GM21367 (cell line): ENCODE measurements at regions not wholly inside any gene's neighbourhood (a gene's known extent, or its start where the extent isn't known, plus 50 kb on each side); places are given as distances from the start of the nearest gene placed in this dataset.

Experiments used
- ATAC-seq: cut with Tn5 transposase; IDR thresholded peaks from one replicate; pipeline ENCODE4 v1.9.1; 2021; ENCODE audit not compliant: unreplicated experiment

DNA sequence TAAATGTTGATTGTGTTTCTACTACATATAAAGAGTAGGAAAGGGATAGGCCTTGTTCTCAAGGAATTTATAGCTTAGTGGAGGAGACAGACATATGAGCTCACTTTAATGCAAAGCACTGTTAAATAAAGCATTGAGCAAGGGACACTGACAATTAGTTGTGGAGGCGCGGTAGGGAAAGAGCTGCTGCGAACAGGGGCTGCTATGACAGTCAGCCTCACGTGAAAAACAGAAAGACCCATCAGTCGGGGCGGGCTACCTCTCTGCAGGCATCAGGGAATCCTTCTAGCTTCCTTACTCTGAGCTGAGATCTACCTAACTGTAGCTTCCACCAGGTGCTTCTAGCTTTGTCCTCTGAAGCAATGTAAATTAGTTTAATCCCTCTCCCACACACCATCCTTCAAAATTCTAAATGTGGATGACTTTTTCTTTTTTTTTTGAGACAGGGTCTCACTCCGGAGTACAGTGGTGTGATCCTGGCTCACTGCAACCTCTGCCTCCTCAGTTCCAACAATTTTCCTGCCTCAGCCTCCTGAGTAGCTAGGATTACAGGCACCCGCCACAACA lies 129.9 kb upstream of the ZFHX3 start:
- ATAC-seq: no peak

DNA sequence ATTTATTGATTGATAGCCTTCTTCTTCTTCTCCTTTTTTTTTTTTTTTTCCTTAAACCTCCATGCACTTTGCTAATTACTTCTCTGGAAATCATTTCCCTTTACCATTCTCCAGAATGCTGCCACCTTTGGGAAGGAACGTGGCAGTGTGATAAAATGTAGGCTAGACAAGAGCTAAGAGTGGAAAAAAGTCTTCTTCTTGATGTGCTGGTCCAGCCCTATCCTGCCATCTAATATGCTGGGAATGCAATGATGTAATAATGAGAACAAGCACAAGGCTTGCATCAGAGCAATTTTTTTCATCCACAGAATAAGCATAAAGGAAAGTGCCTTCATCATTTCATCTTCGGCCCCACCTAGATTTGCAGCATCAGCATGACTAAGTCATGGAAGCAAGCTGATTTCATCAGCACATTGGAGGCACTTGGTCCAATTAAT lies 128.7 kb upstream of the ZFHX3 start:
- ATAC-seq: no peak

- no peak for ATAC-seq
Measured at GRCh38 chr16:73172973-73173709, 125.2 kb upstream of the ZFHX3 start.

GRCh38 chr16:73172241-73172972 lies 124.5 kb upstream of the ZFHX3 start:
- ATAC-seq: no peak

GRCh38 chr16:73171901-73172240 lies 123.9 kb upstream of the ZFHX3 start:
- no peak for ATAC-seq

DNA sequence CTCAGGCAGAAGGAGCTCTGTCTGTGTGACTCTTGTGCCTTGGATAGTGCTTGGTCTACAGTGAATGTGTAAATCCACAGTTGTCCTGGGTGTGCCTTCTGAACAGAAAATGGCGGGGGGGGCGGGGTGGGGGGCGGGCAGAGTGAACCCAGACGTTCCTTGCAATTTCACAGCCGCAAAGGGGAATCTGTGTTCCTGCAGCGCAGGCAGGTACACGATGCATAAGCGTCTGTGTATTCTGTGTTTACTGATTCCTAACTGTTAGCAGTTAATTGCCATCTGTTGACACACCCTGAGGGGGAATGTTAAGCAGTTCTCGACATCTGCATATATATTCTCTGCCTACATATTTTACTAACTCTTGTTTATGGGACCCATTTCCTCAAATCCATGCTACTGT lies 123.5 kb upstream of the ZFHX3 start:
- no peak for ATAC-seq

GRCh38 chr16:73170612-73171038 lies 122.7 kb upstream of the ZFHX3 start:
- ATAC-seq: no peak

GRCh38 chr16:73166947-73167550 lies 119.1 kb upstream of the ZFHX3 start:
- no peak for ATAC-seq

DNA sequence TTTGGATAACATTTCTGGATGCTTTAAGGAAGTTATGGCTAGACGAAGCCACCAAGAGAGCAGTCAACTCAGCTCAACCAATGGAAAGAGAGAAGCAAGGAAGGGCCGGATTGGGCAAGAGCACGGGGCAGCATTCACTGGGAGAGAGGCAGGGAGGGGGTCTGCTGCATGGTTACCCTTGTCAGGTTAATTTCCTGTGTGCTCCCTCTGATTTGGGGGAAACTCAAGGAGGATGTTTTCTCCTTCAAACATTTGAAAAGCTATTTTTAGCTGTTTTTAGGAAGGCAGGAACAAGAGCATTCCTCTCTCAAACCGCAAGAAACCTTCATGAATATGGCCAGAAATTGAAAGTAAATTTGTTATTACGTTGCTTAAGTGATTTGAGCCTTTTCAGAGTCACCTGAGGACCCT lies 118.5 kb upstream of the ZFHX3 start:
- no peak for ATAC-seq

DNA sequence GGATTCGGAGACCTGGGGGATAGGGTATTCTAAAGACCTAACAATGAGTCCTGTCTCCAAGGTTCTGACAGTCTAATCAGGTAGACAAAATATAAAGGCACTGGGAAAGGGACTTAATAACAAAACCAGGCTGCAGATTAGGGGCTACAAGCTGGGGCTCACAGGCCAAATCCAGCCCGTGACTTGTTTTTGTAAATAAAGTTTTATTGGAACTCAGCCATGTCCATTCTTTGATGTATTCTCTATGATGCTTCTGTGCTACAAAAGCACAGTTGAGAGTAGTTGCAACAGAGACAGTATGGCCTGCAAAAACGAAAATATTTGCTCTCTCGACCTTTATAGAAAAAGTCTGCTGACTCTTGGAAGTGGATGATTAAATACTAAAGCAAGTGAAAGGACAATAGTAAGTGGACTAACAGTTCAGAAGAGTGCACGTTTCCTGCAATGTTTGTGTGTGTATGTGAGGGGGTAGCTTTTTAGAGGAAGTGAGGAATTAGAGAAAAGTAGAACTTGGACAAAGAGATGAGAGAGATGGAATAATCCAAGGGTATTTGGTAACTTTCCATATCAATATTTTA lies 115.4 kb upstream of the ZFHX3 start:
- no peak for ATAC-seq

- no peak for ATAC-seq
Measured at GRCh38 chr16:73161977-73162376, 114.0 kb upstream of the ZFHX3 start.

DNA sequence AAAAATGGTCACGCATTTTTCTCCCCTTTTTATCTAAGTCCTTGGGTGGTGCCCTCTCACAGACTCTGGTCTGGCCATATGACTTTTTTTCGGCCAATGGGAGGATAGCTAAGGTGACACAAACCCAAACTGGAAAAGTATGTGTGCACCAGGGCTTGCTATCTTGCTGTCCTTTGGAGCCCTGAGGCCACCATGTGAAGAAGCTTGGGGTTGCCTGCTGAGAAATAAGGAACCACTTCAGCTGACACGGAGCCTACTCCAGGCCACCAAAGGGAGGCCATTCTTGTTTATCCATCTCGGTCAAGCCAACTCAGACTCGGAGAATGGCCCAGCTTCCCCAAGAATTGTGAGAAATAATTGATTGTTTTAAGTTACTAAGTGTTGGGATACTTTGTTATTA lies 111.4 kb upstream of the ZFHX3 start:
- ATAC-seq: no peak

DNA sequence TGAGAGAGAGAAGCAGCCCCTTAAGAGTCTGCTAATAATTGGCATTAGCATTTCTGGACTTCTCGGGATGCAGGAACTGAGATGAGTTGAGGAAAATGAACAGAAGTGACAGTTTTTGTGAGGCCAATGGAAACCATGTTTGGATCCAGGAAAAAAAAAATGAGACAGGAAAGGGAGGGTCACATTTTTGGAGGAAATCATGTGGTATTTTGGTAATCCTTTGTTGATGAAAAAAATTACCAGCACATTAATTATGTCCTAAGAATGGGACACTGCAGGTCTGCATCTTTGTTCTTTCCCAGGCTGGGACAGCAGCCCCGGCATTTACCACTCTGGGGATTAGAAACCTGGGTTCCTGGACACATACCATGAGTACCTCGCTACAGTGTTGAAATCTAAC lies 109.9 kb upstream of the ZFHX3 start:
- no peak for ATAC-seq

- no peak for ATAC-seq
Measured at GRCh38 chr16:73154063-73154870, 106.3 kb upstream of the ZFHX3 start.

DNA sequence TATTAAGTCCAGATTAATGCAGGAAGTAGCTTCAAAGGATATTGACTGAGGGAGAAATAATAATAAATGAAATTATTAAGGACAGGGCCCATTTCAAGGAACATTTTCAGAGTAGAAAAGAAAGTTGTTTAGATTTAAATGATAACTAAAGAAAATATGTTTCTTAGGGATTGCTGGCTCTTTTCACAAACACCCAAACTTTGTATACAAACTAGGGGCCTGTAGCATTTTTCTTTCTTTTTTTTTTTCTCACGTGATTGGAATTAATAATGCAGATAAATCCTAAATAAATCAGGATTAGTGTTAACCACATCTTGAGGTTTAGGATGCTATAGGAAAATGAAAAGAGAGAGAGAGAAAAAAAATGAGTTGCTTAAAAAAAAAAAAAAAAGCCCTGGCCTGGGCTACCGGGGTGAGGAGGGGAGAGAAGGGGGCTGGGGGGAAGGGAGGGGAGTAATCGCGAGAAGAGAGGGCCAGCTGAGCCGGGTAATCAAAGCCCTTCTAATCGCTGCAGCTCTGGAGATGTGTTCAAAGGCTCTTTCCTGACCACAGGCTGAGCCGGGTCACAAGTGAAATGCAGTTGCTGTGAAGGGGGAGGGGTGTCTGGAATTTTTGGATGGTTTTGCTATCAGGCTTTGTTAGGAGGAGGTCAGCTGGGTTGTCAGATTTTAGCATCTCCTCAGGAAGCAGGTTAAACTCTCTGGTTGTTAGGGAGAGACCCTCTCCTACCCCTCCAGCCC lies 104.6 kb upstream of the ZFHX3 start:
- ATAC-seq: no peak

DNA sequence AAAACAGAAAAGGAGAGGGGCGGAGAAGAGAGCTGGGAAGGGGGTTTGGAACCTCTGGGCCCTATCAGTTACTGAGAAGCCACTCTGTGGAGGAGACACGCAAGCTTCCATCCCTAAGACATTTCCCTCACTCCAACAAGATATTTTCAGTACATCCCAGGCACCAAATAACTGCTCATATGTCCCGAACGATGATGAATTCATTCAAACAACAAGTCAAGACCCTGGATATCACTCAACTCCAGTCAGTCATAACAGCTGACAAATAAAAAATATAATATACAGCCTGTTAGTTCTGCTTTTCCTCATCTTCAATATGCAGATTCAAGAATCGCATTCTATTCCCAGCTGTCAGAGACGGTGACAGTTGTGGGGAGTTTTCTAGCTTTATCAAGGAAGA lies 104.0 kb upstream of the ZFHX3 start:
- no peak for ATAC-seq

GRCh38 chr16:73151225-73151624 lies 103.3 kb upstream of the ZFHX3 start:
- no peak for ATAC-seq

- ATAC-seq: no peak
Measured at GRCh38 chr16:73150786-73151185, 102.9 kb upstream of the ZFHX3 start.

- no peak for ATAC-seq
Measured at GRCh38 chr16:73149334-73149733, 101.4 kb upstream of the ZFHX3 start.

DNA sequence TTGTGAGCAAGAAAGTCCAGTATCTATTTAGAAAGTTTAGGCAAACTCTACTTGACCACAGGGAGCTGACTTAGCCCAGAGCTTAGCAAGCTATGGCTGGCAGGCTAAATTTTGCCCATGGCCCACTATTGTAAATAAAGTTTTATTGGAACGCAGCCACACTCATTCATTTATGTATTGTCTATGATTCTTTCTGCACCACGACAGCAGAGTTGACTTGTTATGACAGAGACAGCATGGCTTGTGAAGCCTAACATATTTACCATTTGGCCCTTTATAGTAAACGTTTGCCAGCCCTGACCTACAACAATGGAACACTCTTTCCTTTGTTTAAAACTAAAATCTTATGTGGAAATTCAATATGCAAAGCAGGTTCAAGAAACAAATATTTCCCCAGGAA lies 100.0 kb upstream of the ZFHX3 start:
- no peak for ATAC-seq
